Pancreas (tissue), 10 donors: ENCODE measurements at regions not wholly inside any gene's neighbourhood (a gene's known extent, or its start where the extent isn't known, plus 50 kb on each side); places are given as distances from the start of the nearest gene placed in this dataset.

Source experiments
- ATAC-seq, 4 donors: fragments of 200-7000 bp; cut with Tn5 transposase; one replicate each; pipeline versions ENCODE4 v1.8.0 to v1.9.1; 2020; ENCODE audit warnings: mild to moderate bottlenecking in 4 of 4, moderate library complexity in 4 of 4
- DNase-seq, 6 donors: peaks; one replicate each; pipeline ENCODE4 v3.0.0-alpha.2; 2020
- FAIRE-seq: peaks from 2 replicates; lab custom pipeline; 2012; peaks lifted over from hg19 to GRCh38; lab: Jason Lieb, UNC
- H3K27ac ChIP-seq, 4 donors: fragments of 200-600 bp; sonication (generic); 1 replicate in 3 of 4; 2 replicates in 1 of 4; pipeline versions ENCODE4 v1.5.0 to v1.8.0; 2020
- H3K27me3 ChIP-seq, 4 donors: fragments of 200-600 bp; one replicate each; pipeline ENCODE4 v1.8.0; 2021
- H3K36me3 ChIP-seq, 3 donors: fragments of 200-600 bp; sonication (generic) in 1 of 3; one replicate each; pipeline versions ENCODE4 v1.5.0 to v1.8.0; 2020 to 2021
- H3K4me1 ChIP-seq, 3 donors: fragments of 200-600 bp; one replicate each; pipeline ENCODE4 v1.8.0; 2021
- H3K4me3 ChIP-seq, 4 donors: fragments of 200-600 bp; sonication (generic) in 2 of 4; one replicate each; pipeline versions ENCODE4 v1.5.0 to v1.8.0; 2020 to 2021
- H3K9me3 ChIP-seq, 4 donors: fragments of 200-600 bp; one replicate each; pipeline ENCODE4 v1.8.0; 2021
- CTCF ChIP-seq, 4 donors: fragments of 200-600 bp; sonication (generic) in 3 of 4; IDR thresholded peaks; one replicate each; pipeline versions ENCODE4 v1.5.0 to v1.8.0; 2021; ENCODE audit warnings: antibody characterized with exemption in 4 of 4
- WGBS, 2 donors: extraction: QIAGEN DNeasy Blood & Tissue Kit; methylation state at CpG; one replicate each; pipeline ENCODE4 v1.1.7; 2013; 5-methylcytosine and 5-hydroxymethylcytosine counted together
- intact Hi-C, 3 donors: fragments of 100-400 bp; cut with DNase I; formaldehyde crosslinking; loops; one replicate each; pipeline versions ENCODE4 v1.11.1 to v1.14.2; 2022
- donor health status: healthy with polysubstance abuse.
- donor health status: DM: no; HTN: no; CAD: no; lungs with moderate emphysema.
- donor health status: DM: no; HTN: no; CAD: no.
- donor health status: control.
- donor health status: control.
- donor health status: Bipolar disorder and iron deficiency.
- donor health status: DM: yes; HTN: yes; CAD: no.
- donor health status: DM: no; HTN: no; CAD: no.
- donor health status: DM: no; HTN: no; CAD: no.
- donor health status: DM: yes; HTN: yes; CAD: no.

GRCh38 chr12:127065595-127065994 lies 1201.4 kb upstream of the TMEM132C start:
- intact Hi-C loops = no loop called here
- H3K4me1 ChIP-seq = no peaks in the 10 kb centered on the region
- H3K36me3 ChIP-seq = no peaks in the 10 kb centered on the region
- no peaks in the 10 kb centered on the region for H3K9me3 ChIP-seq
- H3K27me3 ChIP-seq = no peaks in the 10 kb centered on the region
- 8 to 10% methylated on average over 1 of the region's 1 CpG for WGBS, 2 donors
- FAIRE-seq (no peak), ATAC-seq (no peak), DNase-seq (no peak)
- no peak for TF ChIP-seq CTCF (IDR thresholded peaks at IDR 0.05)
- no peak overlapping the region for H3K27ac ChIP-seq
- H3K4me3 ChIP-seq = no peak overlapping the region

DNA sequence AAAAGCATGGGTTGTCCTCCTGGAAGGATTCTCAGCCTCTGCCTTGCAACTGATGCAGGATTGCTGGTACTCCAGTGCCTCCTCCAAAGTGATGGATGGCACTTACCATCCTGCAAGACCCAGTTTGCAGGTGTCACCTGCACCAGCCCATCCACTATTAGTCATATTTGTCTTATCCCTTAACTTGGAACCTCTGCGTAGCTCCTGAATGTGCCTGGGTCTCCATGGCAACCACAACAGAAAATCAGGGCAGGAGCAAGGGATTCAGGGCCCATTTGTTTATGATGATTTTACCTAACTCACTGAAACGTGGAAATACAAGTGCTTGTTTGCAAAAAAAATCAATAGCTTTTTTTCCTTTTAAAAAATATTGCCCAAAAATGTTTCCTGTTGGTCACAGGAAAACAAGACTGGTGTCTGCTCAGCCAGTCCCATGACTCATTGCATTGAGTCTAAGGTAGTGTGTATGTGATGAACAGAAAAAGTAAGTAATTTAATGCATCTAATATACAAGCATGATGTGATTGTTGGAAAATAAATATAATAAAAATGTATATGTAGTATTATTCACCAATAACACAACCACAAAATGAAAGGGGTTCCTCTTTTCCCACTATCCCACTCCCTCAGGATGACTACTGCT lies 1196.3 kb upstream of the TMEM132C start:
- no peaks in the 10 kb centered on the region for H3K36me3 ChIP-seq
- H3K9me3 ChIP-seq = no peaks in the 10 kb centered on the region
- FAIRE-seq (no peak), DNase-seq (no peak), ATAC-seq (no peak)
- peaks cover 0 to 7% (median 0%) of the 10 kb centered on the region in 4 donors for H3K27me3 ChIP-seq
- H3K27ac ChIP-seq = no peak overlapping the region
- intact Hi-C loops = no loop called here
- H3K4me3 ChIP-seq = no peak overlapping the region
- TF ChIP-seq CTCF (IDR thresholded peaks at IDR 0.05) = no peak
- 10% methylated on average over 2 of the region's 2 CpGs for WGBS, 2 donors
- H3K4me1 ChIP-seq = no peaks in the 10 kb centered on the region

GRCh38 chr12:127074161-127074560 lies 1192.8 kb upstream of the TMEM132C start:
- Histone ChIP-seq H3K4me1 (no peaks in the 10 kb centered on the region), H3K36me3 (no peaks in the 10 kb centered on the region), H3K9me3 (no peaks in the 10 kb centered on the region), H3K27ac (no peak overlapping the region), H3K4me3 (no peak overlapping the region), H3K27me3 (peaks cover 0 to 7% (median 0%) of the 10 kb centered on the region in 4 donors)
- DNase-seq = no peak
- FAIRE-seq = no peak
- intact Hi-C loops = no loop called here
- no peak for TF ChIP-seq CTCF (IDR thresholded peaks at IDR 0.05)
- no peak for ATAC-seq
- 38 to 50% methylated on average over 2 of the region's 2 CpGs for WGBS, 2 donors

DNA sequence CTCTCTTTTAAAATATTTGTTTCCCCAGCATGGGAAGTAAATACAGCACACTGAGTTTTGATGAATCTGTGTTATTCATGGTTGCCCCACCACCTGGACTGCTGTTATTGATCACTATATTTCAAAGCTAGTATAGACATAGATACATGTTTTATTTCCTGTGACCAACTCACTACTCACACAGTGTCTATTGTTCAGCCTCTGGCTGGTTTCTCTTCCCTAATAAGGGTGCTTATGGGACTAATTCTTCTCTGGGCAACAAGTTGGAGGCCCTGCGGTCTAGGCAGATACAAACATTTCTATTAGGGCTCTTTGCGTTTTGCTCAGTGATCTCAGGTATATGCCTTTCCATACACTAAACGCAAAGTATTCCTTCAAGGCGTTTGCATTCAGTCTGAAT lies 1191.0 kb upstream of the TMEM132C start:
- Histone ChIP-seq H3K4me3 (no peak overlapping the region), H3K4me1 (no peaks in the 10 kb centered on the region), H3K27ac (no peak overlapping the region), H3K9me3 (no peaks in the 10 kb centered on the region), H3K27me3 (peaks cover 0 to 7% (median 0%) of the 10 kb centered on the region in 4 donors), H3K36me3 (no peaks in the 10 kb centered on the region)
- intact Hi-C loops = no loop called here
- ATAC-seq = no peak
- DNase-seq = no peak
- 54 to 71% methylated on average over 4 of the region's 4 CpGs for WGBS, 2 donors
- TF ChIP-seq CTCF (IDR thresholded peaks at IDR 0.05) = no peak
- no peak for FAIRE-seq

GRCh38 chr12:127077262-127078045 lies 1189.5 kb upstream of the TMEM132C start:
- Histone ChIP-seq H3K4me1 (no peaks in the 10 kb centered on the region), H3K9me3 (no peaks in the 10 kb centered on the region), H3K27me3 (peaks cover 0 to 7% (median 0%) of the 10 kb centered on the region in 4 donors), H3K27ac (no peak overlapping the region), H3K4me3 (no peak overlapping the region), H3K36me3 (no peaks in the 10 kb centered on the region)
- WGBS, 2 donors = 46 to 55% methylated on average over 5 of the region's 5 CpGs
- no peak for TF ChIP-seq CTCF (IDR thresholded peaks at IDR 0.05)
- FAIRE-seq (no peak), ATAC-seq (no peak), DNase-seq (no peak)
- intact Hi-C loops = no loop called here
